ENCODE measurements at regions not wholly inside any gene's neighbourhood (a gene's known extent, or its start where the extent isn't known, plus 50 kb on each side); places are given as distances from the start of the nearest gene placed in this dataset.
A peak's percentile ranks its signal among the peaks of the same experiment; 100 is the strongest.

DNA sequence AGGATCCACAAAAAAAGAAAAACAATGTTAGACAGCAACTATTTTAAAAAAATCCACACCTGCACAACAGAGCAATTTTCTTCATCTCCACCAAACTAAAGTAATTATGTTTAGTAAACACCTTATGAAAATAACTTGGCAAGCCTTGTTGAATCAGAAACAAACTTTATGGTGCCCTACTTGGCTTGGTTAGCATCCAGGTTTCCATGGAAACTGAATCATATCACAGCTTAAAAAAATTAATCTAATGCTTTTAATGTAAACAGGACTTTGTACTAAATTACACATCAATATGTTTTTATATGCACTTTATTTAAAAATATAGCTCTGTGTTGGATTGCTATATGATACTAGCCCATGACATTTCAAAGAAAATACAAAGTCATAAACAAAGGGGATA is 1882.4 kb downstream of the SUCLG1 start:
- no peak for DNase-seq

DNA sequence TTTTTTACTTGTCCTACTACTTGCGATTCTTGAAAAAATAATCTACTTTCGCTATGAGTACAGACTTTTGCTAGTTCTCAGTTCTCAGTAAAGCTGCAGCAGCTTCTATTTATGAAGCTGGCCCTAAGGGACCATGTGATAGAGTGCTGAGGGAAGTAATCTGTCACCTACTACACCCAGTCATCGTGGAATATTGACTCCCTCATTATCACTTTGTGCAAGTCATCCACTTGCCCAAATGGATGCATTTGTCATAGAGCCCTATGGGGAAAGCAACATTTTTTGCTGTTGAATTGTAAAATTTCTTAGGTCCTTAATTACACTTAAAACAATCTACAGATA is 1919.8 kb downstream of the SUCLG1 start:
- DNase-seq, result no peak

DNA sequence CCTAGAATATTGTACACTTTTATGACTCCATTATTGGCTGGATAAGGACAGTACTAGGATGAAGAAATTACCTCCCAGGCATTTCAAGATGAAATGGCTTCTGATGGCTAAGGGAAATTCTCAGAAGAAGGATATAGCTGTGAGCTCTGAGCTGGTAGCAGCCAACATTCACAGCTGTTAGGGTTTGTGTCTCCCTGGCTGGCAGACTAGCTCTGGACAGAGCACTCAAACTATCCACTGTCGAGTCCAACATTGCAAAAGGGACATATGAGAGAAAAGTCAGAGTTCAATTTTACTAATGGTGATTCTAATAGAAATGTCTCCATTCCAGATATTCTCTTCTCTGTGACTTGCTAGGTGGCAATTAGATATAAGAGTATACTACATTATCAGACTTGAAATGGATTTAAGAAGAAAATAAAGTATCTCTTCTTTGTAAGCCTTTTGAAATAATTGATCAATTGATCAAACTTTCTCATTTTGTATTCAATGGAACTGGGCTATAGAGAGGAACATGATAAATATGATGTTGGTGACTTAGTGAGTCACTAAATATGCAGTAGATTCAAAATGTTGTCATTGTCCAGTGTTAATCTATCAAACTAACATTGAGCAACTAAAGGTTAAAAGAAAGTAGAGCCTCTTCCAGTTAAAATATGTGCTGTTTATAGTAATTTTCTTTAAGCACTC is 1920.3 kb downstream of the SUCLG1 start:
- no peak for DNase-seq

DNA sequence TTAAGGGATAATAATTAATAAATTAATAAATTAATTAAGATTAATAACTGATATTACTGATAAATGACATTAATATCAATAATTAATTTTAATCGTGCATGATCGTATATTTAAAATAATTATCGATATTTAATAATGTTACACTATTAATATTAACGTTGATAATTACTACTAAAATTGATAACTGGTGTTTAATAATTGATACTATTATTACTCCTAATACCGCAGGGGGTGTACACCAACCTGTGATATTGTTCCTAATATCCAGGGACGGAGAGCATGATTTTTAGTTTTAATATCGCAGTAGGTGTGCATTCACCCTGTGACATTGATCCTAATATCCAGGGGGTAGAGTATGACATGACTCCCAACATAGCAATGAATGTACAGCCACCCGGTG is 1930.8 kb downstream of the SUCLG1 start:
- DNase-seq, result peak in 1 of 3 experiments; percentile 0

DNA sequence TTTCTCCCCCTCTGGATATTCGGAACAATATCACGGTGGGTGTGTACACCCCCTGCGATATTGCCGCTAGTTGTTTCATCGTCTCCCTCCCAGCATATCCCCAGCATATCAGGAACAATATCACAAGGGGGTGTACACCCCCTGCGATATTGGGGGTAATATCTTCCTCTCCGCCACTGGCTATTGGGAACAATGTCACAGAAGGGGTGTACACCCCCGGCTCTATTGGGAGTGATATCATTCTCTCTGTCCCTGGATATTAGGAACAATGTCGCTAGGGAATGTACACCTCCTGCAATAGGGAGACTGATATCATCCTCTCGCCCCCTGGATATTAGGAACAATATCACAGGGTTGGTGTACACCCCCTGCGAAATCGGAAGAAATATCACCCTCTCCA is 1932.0 kb downstream of the SUCLG1 start:
- DNase-seq, result no peak

DNA sequence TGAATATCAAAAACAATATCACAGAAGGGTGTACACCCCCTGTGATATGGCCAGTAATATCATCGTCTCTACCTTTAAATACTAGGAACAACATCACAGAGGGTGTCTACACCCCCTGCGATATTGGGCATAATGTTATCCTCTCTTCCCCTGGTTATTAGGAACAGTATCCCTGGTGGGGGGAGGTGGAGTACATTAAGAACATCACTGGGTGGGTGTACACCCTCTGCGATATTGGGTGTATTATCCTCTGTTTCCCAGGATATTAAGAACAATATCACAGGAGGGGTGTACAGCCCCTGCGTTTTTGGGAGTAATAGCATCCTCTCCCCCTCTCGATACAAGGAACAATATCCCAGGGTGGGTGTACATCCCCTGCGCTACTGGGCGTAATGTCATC is 1932.8 kb downstream of the SUCLG1 start:
- no peak for DNase-seq

DNA sequence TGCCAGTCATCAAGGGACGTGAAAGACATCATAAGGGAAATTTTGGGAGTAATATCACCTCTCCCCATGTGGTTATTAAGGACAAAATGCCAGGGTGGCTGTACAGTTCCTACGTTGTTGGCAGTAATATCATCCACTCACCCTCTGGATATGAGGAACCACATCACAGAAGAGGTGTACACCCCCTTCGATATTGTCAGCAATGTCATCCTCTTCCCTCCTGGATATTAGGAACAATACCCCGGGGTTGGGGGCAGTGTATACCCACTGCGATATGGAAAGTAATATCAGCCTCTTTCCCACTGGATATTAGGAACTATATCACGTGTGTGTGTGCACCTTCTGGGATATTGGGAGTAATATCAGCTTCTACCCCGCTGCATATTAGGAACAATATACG is 1933.3 kb downstream of the SUCLG1 start:
- DNase-seq, result no peak

DNA sequence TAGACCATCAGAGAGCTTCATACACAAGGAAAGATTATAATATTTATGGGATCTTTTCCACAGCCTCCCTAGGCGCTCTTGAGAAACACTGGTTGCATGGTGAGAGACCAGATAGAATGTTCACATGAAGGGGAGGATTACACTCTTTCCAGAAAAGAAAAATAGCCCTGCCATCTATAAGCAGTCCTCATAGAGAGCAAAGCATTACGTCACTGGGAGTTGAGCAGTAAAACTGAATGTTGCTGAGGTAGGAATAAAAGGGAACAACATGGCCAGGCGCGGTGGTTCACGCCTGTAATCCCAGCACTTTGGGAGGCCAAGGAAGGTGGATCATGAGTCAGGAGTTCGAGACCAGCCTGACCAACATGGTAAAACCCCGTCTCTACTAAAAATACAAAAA is 1934.3 kb downstream of the SUCLG1 start:
- no peak for DNase-seq

DNA sequence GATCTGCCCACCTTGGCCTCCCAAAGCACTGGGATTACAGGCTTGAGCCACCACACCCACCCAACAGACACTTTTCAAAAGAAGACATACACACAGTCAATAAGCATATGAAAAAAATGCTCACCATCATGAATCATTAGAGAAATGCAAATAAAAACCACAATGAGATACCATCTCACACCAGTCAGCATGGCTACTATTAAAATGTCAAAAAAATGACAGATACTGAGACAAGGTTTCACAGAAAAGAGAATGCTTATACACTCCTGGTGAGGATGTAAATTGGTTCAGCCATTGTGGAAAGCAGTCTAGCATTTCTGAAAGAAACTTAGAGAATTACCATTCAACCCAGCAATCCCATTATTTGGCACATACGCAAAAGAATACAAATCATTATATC is 1947.2 kb downstream of the SUCLG1 start:
- no peak for DNase-seq

DNA sequence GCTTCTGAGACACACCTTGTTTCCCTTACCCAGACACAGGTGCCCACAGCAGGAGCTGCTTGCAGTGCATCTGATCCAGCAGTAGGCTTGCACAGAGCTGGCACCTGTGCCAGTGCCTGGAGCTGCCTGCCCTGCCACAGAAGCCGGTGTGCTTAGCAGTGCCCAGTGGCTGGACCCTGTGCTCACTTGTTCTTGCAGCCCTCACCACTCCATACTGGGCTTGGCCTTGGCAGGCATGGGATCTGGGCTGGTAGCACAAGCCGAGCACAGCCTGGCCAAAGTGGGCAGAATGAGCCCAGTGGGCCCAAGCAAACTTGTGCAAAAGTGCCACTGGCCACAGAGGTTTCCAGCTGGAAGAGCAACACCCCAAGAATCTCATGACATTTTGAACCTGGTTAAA is 1950.4 kb downstream of the SUCLG1 start:
- no peak for DNase-seq

DNA sequence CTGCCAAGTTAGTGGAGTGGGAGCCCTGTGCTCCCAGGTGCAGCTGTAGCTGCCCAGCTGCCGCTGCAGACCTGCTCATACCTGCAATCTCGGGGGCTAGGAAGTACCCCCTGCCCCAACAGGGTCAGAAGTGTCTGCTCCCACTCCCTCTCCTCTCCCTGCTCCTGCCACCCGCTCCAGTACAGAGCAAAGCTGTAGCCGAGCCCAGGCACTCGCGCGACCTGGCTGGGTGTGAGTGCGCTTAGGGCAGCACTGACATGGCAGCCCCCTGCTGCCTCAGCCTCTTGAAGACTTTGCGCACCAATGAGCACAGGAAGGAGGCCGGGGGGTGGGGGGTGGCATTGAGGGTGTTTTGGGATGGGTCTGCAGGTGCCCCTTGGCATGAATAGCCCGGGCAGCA is 1951.4 kb downstream of the SUCLG1 start:
- no peak for DNase-seq

DNA sequence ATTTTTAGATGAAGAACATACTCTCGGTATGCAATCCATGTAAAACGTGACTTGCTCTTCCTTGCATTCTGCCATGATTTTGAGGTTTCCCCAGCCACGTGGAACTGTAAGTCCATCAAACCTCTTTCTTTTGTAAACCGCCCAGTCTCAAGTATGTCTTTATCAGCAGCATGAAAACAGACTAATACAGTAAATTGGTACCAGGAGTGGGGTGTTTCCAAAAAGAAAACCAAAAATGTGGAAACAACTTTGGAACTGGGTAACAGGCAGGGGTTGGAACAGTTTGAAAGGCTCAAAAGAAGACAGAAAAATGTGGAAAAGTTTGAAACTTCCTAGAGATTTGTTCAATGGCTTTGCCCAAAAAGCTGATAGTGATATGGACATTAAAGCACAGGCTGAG is 1957.9 kb downstream of the SUCLG1 start:
- no peak for DNase-seq

DNA sequence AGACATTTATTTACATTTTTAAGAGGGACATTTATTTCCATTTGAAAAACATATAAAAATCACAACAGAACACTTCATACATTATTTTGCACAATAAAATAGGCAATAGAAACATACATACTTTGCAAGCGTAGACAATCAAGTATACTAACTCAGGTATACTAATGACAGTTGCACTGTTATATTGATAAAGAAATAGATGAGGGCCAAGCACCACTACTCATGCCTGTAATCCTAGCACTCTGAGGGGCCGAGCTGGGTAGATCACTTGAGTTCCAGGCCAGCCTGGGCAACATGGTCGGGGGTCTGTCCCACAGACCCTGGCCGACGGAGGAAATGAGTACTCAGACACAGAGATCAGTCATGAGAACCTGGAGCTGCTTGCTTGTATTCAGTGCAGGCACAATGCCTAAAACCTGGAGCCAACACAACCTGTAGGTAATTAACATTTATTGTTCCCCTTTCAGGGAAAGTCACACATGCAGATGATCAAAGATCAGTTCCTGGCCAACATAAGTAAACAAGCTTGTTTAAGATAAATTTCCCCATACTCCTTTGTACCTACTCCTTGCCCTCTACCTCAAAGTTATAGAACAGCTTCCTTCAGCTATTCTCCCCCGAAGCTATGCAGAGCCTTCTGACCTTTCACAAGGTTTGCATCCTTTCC is 1960.2 kb downstream of the SUCLG1 start:
- no peak for DNase-seq

DNA sequence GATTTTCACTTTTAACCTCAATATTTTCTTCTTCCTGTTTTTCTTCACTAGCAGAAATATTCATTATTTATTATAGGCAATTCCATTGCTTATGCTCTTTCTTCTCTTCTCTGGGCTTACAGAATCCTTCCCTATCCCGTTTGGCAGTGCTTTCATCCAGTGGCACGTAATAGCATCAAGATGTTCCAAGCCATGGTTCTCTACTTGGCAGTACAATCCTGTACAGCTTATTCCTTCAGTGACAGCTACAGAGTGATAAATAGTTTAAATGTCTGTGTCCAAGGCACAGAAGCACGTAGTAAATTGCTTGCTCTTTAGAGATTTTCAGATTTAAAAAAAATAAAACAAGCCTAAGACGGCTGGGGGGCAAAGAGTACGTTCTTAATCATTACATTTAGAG is 1964.3 kb downstream of the SUCLG1 start:
- DNase-seq, result no peak

DNA sequence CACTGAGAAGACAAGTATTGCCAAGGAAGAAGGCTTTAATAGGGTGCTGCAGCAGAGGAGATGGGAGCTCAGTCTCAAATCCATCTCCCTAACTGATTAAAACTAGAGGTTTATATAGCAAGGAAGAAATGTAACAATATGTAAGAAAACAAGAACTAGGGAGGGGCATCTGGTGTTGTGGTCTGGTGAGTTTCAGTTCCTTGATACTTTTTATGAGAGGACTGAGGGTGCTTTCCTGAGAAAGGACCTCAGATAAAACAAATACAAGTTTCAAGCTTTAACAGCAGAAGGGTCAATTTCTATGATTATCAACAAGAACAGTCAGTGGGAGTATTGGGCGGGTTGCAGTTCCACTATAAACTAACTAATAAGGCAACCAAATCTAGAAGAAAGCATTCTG is 1967.5 kb downstream of the SUCLG1 start:
- no peak for DNase-seq

DNA sequence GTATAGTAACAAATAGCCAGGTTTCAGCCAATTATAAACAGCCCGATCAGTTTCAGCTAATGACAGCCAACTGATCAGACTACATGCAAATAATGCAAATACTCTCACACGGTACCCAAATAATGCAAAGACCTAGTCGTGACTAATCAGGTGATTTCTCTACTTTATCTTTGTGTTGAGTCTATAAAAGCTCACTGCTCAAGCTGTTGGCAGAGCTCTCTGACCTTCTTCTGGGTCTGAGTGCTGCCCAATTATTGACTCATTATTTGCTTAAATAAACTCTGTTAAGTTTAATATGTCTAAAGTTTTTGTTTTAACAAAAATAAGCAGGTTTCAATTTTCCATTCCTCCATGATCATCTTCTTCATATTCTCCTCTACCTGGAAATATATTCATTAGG is 1971.7 kb downstream of the SUCLG1 start:
- DNase-seq, result no peak

DNA sequence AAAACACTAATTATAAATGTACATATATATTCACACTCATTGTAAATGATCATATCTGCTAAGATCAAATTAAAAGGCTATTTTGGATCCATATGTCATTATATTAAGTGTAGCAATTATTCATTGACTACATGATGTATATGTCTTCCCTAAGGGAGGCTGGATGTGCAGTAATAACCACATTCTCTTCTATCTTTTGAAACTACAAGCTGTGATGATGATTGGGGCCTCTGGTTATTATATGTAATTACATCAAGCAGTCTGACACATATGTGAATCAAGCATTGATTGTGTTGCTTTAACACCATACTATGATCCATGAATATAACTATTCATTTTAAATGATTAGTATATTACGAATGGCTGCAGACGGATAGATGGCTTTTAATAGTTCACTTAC is 1973.4 kb downstream of the SUCLG1 start:
- DNase-seq, result peak in 2 of 3 experiments; percentile 16 to 72

DNA sequence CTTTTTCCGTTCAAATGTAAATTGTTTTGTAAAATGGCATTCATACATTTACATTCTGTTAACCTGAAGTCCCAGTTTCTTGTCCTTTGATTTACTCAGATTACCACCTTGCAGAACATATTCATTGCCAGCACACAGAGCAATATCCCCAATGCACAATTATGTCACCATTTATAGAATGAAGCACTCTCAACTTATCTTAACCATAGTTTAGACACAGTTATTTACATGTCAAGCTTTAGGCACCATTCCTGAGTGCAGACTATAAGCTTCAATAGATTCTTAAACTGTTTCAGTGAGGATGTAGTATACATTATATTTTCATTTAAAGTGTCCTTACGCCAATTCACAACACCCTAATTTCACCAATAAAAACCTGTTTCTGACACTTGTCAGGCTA is 1977.9 kb downstream of the SUCLG1 start:
- DNase-seq, result no peak

DNA sequence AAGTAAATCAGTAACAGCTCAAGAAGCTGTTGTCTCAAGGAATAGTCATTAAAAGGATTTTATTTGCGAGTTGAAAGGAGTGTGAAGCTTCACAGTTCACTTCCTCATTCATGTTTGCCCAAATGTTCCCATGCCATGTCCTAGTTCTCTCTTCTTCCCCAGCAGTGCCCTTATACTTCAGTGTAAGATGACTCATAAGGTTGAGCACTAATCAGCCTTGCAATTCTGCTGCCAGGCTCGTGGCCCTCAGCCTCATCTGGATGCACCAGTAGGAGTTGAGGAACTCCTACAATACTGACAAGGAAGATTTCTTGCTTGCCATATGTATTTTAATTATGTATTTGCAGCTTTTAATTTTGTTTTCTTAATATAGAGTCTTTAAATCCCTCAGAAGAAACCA is 1980.4 kb downstream of the SUCLG1 start:
- DNase-seq, result no peak

DNA sequence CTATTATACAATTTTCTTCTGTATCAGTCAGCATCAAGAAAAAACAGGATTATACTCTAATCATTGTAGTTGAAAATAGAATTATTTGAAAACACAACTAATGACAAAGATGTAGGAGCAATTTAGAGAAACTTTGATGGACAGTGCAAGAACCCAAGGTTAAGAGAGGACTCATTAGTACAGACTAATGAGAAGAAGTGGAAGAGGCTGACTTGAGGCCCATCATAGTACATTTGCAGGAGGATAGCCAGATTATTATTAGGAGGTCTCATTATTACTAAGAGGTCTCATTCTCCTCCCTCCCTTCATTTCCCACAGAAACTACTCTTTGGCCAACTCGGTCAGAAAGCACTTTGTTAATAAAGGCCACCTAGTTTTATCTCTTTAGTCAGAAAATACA is 1983.0 kb downstream of the SUCLG1 start:
- no peak for DNase-seq

DNA sequence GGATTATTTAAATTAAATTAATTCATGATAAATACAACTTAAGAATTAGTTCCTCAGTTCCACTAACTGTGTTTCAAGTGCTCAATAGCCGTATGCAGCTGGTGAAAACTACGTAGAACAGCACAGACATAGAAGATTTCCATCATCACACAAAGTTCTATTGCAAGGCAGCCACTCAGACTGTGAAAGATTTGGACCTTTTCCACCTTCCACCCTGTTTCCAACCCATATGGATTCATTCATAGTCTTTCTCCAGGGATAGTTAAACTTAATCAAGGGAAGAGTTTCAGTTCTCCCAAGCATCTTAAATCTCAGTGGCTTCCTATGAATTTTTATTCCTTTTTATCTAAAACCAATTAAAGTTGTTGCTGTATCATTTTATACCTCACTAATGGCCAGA is 2030.8 kb downstream of the SUCLG1 start:
- DNase-seq, result no peak

DNA sequence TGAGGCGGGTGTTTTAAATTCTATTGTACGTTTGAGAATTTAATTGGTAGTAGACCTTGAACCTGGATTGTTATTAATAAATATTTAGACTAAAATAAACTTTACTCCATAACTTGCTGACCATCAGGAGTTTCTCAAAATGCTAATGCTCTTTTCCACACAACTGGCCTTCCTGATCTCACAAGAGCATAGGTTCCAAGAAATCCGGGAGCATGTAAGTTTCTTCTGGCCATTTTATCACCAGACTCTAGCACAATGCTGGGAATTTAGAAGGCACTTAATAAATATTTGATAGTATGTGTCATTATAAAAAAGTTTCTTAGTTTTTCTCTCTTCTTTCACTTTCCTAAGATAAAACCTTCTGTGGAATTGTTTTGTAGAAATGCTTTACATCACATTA is 2047.1 kb downstream of the SUCLG1 start:
- no peak for DNase-seq

DNA sequence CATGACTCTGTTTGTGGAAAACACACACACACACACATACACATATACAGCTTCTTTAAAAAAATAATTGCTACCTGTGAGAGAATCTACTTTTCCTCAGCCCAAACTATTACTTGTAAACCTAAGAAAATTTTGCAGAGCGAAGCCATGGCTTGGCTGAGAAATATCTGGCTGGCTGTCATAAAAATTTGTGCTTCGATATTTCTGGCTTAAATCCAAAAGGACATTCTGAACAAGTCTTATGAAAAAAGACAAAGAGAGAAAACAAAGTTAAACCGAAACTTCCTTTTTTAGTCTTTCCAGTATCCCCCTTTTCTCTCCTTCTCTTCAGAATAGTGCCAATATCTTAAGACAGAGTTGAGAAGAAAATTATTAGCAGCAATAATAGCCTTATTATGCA is 2048.0 kb downstream of the SUCLG1 start:
- DNase-seq, result no peak

DNA sequence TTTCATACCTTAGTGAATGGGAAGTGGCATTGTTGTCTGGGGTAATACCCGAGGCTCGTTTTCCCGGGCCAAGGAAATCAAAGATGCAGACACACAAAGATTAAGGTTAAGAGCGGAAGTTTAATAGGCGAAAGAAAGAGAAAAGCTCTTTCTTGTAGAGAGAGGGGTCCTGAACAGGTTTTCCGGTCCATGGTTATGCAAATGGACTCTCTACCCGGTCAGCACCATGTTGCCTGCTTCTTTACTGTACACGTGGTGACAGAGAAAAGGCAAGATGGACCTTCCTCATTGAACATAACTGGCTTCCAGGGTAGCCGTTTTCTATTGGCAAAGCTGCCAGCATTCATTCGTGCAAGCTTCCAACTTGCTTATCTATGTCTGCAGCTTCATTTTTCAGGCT is 2063.5 kb downstream of the SUCLG1 start:
- no peak for DNase-seq

DNA sequence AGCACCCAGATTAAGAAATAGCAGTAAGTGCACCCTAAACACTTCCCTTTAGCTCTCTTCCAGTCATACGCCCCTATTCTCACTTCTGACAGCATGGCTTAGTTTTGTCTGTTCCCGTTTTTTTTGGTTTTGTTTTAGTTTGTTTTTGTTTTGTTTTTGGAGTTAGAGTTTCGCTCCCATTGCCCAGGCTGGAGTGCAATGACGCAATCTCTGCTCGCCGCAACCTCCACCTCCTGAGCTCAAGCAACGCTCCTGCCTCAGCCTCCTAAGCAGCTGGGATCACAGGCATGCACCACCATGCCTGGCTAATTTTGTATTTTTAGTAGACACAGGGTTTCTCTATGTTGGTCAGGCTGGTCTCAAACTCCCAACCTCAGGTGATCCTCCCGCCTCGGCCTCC is 2067.7 kb downstream of the SUCLG1 start:
- no peak for DNase-seq

Measured in NCI-H1417 (cell line).